ENCODE measurements at regions not wholly inside any gene's neighbourhood (a gene's known extent, or its start where the extent isn't known, plus 50 kb on each side); places are given as distances from the start of the nearest gene placed in this dataset.

GRCh38 chr14:101181446-101182313 is 278.2 kb upstream of the RTL1 start:
- H3K27me3 ChIP-seq, result peaks cover 0 to 7% of the 10 kb centered on the region in 2 donors
- no peaks in the 10 kb centered on the region for H3K36me3 ChIP-seq
- H3K9me3 ChIP-seq, result peaks cover 0 to 29% (median 0%) of the 10 kb centered on the region in 3 donors
- intact Hi-C loops (cut with DNase I; ENCODE audit: low total_unique reads), result no loop called here
- H3K4me1 ChIP-seq, result no peaks in the 10 kb centered on the region
- no peak overlapping the region for H3K27ac ChIP-seq
- DNase-seq, result peak in 1 of 2 donors; percentile 56
- TF ChIP-seq, protein P1, sequence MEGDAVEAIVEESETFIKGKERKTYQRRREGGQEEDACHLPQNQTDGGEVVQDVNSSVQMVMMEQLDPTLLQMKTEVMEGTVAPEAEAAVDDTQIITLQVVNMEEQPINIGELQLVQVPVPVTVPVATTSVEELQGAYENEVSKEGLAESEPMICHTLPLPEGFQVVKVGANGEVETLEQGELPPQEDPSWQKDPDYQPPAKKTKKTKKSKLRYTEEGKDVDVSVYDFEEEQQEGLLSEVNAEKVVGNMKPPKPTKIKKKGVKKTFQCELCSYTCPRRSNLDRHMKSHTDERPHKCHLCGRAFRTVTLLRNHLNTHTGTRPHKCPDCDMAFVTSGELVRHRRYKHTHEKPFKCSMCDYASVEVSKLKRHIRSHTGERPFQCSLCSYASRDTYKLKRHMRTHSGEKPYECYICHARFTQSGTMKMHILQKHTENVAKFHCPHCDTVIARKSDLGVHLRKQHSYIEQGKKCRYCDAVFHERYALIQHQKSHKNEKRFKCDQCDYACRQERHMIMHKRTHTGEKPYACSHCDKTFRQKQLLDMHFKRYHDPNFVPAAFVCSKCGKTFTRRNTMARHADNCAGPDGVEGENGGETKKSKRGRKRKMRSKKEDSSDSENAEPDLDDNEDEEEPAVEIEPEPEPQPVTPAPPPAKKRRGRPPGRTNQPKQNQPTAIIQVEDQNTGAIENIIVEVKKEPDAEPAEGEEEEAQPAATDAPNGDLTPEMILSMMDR (IDR thresholded peaks at IDR 0.05), result no peak
- no peak overlapping the region for H3K4me3 ChIP-seq

DNA sequence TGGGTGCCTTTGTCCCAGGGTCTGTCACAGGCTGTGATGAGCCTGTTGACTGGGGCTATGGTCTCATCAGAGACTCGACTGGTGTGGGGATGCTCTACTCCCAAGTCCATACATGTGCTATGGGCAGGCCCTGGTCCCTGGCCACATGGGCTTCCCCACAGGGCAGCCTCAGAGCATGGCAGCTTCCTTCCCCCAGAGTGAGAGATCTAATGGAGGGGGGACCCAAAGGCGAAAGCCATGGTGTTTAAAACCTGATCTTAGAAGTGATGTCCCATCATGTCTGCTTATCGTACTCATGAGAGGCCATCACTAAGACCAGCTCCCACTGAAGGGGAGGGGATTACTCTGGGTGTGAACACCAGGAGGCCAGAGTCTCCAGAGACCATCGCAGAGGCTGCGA is 279.0 kb upstream of the RTL1 start:
- TF ChIP-seq, protein P1 (IDR thresholded peaks at IDR 0.05), result no peak
- DNase-seq, result no peak
- intact Hi-C loops (cut with DNase I; ENCODE audit: low total_unique reads), result no loop called here
- Histone ChIP-seq H3K27me3 (peaks cover 0 to 7% of the 10 kb centered on the region in 2 donors), H3K4me1 (no peaks in the 10 kb centered on the region), H3K27ac (no peak overlapping the region), H3K36me3 (no peaks in the 10 kb centered on the region), H3K9me3 (peaks cover 0 to 29% (median 0%) of the 10 kb centered on the region in 3 donors), H3K4me3 (no peak overlapping the region)

GRCh38 chr14:101183376-101184103 is 280.0 kb upstream of the RTL1 start:
- Histone ChIP-seq H3K27ac (no peak overlapping the region), H3K27me3 (peaks cover 0 to 7% of the 10 kb centered on the region in 2 donors), H3K4me1 (no peaks in the 10 kb centered on the region), H3K36me3 (no peaks in the 10 kb centered on the region), H3K4me3 (no peak overlapping the region), H3K9me3 (peaks cover 0 to 29% (median 0%) of the 10 kb centered on the region in 3 donors)
- peak in 1 of 2 donors; percentile 65 for DNase-seq
- TF ChIP-seq, protein P1 (IDR thresholded peaks at IDR 0.05), result no peak
- intact Hi-C loops (cut with DNase I; ENCODE audit: low total_unique reads), result no loop called here

DNA sequence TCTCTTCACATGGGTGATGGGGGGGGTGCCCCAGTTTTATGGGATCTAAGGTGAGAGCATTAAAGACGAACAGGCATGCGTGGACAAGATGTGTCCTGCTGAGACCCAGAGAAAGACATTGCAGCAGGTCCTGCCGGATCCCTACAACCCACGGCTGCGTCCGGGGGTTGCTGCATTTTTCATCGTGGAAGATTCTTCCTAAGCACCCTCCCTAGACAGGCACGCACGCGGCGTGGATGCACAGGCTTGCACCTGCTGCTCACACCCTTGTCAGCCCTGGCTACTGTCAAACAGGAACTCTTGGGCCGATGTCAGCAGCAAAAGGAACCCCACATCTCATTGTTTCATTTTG is 280.6 kb upstream of the RTL1 start:
- Histone ChIP-seq H3K4me3 (no peak overlapping the region), H3K36me3 (no peaks in the 10 kb centered on the region), H3K27me3 (peaks cover 0 to 7% of the 10 kb centered on the region in 2 donors), H3K9me3 (peaks cover 0 to 29% (median 0%) of the 10 kb centered on the region in 3 donors), H3K4me1 (no peaks in the 10 kb centered on the region), H3K27ac (no peak overlapping the region)
- TF ChIP-seq, protein P1 (IDR thresholded peaks at IDR 0.05), result no peak
- DNase-seq, result no peak
- intact Hi-C loops (cut with DNase I; ENCODE audit: low total_unique reads), result no loop called here

- H3K4me1 ChIP-seq, result no peaks in the 10 kb centered on the region
- H3K36me3 ChIP-seq, result no peaks in the 10 kb centered on the region
- no peak overlapping the region for H3K4me3 ChIP-seq
- peaks cover 0 to 26% (median 0%) of the 10 kb centered on the region in 3 donors for H3K9me3 ChIP-seq
- intact Hi-C loops (cut with DNase I; ENCODE audit: low total_unique reads), result no loop called here
- DNase-seq, result no peak
- TF ChIP-seq, protein P1 (IDR thresholded peaks at IDR 0.05), result no peak
- H3K27ac ChIP-seq, result no peak overlapping the region
- peaks cover 0 to 7% of the 10 kb centered on the region in 2 donors for H3K27me3 ChIP-seq
Observed at GRCh38 chr14:101184572-101184971, 281.1 kb upstream of the RTL1 start.

Measured in tibial artery (tissue), 4 donors.